ENCODE measurements at regions not wholly inside any gene's neighbourhood (a gene's known extent, or its start where the extent isn't known, plus 50 kb on each side); places are given as distances from the start of the nearest gene placed in this dataset.

DNA sequence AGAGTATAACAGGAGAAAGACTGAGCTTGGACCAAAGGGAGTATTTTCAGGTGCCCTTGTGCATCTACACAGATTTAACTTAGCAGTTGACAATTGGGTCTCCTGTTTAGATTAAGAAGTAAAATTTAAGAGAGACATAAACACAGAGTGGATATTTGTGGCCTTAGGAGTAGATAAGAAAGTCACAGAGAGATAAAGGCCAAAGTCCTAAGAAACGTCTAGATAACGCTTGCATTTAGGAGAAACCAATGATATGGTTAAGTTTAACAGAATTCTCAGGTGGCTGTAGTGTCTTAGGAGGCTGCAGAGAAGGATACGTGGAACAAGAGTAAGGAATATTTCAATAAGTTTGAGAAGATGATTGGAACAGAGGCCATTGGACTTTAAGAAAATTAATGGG, 155.0 kb upstream of the DAB2 start:
- no peak for DNase-seq (ENCODE audit: low read depth in 2 of 3, low spot score in 1 of 3)

DNA sequence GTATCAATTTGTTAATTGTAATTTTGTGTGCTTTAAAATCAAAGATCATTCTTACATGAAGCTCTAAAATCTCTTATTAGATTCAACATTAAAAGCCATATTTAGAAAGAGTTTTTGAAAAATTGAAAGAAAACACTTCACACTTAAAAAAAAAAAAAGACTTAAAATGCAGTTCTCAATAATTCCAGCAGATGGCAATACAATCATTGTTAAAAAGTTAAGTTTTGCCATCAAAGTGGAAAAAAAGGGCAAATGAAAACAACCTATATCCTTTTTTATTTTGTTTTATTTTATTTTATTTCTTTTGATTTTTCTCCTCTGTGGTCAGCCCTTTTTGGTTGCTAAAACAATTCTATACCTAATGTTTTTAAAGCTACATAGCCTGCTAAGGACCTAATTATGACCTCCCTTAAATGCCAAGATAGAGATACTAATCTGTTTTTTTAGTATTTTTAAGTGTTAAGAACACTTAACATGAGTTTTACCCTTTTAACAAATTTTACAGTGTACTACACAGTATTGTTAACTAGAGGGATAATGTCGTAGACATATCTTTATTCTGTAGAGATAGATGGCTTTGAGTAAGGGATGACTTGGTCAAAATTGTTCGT, 154.2 kb upstream of the DAB2 start:
- DNase-seq (ENCODE audit: low read depth in 2 of 3, low spot score in 1 of 3), result no peak

DNA sequence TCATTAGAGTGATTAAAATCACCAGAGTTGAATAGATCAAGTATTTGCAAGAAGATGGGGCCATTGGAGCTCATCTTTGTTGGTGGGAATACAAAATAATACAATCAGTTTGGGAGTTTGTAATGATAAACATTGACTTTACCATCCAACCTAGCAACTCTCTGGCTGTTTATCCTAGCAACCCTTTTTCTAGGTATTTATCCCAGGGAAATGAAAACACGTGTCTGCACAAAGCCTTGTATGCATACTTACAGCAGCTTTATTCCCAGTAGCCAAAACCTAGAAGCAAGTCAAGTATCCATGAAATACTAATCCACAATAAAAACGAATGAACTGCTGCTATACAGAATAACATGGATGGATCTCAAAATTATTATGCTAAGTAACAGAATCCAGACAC, 152.7 kb upstream of the DAB2 start:
- DNase-seq (ENCODE audit: low read depth in 2 of 3, low spot score in 1 of 3), result no peak

DNA sequence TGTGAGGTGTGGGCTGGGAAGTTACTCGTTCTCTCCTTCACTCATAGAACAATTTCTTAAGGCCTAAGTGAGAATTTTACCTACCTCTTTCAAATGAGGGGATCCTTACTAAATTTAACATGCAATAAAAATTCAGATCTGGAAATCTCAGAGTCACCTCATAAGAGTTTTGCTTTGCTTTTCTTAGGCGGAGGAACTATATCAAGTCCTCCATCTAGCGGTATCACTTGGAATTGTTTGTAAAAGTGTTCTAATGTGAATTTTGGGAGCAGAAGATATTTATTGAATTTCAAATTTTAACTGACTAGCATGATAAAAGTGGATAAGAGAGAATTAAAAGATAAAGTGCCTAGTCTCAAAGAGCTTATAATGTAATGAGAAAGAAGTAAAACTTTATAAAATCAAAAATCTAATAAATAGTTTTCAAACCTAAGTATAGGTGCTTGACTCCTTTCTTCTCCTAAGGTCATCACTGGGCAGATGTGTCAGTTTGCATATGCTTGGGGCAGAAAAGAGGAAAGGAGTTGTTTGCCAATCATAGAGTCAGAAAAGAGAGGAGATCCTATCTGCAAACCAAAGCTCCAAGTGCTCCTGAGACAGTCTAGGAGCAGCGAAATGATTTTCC, 145.7 kb upstream of the DAB2 start:
- DNase-seq (ENCODE audit: low read depth in 2 of 3, low spot score in 1 of 3), result no peak

DNA sequence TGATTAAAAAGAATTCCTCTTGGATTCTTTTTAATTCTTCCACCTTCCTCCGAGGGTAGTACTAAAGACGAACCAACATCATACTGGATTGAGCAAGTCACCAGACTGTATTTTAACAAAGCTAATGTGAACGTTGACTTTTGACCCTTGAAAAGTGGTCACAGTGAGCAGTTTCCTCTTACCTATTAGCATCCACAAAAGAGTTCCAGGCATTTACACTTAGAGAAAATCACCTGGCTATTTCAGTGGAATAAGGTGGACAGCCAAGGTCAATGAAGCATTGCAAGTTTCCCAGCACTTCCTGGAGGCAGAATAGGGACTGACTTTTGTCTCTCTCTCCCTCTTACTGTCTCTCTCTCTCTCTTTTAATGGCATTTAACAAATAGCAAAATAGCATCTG, 145.1 kb upstream of the DAB2 start:
- no peak for DNase-seq (ENCODE audit: low read depth in 2 of 3, low spot score in 1 of 3)

DNA sequence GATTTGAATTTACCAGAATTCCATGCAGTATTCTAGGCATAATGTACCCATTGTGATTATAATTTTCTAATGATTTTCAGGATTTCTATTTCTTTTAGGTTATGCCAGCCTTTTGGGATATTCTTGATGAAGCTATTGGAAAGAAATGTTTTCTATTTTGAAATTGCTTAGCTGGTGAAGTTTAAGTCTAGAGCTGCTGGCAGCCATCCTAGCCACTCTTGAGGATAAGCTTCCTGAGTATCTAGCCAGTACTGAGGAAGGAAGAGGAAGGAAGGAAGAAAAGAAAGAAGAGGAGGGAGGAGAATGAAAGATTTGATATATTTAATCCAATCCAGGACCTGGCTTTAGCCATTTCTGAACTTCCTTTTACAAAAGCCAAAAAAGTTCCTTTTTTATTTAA, 142.1 kb upstream of the DAB2 start:
- DNase-seq (ENCODE audit: low read depth in 2 of 3, low spot score in 1 of 3), result no peak

DNA sequence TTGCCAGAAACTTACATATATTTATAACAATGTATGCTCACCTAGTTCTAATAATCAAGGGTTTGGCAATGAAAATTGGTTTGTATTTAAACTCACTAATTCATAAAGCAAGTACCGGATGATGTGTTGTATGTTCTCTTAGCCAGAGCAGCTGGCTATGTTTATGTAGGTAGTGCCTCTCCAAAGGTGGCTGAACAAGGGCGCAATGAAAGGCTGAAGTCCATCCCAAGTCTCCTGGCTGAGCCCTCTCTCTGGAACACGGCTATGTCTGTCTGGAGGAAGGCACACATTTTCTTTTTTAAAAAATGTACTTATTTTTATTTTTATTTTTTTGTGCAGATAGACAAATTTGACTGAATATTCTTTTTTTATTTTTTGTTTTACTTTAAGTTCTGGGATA, 141.2 kb upstream of the DAB2 start:
- DNase-seq (ENCODE audit: low read depth in 2 of 3, low spot score in 1 of 3), result no peak

DNA sequence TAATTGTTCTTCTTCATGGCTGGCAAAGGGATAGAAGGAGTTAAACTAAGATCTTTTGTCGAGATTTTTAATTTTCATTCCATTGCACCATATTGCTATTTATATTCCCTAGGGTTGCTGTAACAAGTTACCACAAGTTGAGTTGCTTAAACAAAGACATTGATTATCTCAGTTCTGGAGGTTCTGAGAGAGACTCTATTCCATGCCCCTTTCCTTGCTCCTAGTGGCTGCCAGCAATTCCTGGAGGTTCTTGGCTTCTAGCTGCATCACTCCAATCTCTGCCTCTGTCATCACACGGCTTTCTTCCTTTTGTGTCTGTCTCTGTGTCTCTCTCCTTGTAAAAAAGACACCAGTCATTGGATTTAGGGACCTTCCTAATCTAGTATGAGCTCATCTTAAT, 136.6 kb upstream of the DAB2 start:
- no peak for DNase-seq (ENCODE audit: low read depth in 2 of 3, low spot score in 1 of 3)

DNA sequence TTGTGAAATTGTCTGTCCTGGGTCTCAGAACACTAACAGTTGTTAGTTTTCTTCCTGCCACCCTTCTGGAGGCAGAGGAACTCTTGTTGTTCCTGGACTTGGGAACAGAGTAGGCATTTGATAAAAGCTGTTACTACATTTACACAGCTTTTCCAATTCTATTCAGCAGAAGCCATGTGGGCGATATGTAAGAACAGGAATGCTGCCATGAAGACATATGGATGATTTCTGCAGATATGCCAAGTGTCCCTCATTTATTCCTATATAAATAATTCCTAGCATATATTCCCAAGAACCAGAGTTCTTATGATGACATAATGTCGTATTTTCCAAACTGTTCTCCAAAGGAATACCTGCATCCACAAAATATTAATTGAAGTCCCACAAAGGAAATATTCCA, 135.9 kb upstream of the DAB2 start:
- DNase-seq (ENCODE audit: low read depth in 2 of 3, low spot score in 1 of 3), result no peak

DNA sequence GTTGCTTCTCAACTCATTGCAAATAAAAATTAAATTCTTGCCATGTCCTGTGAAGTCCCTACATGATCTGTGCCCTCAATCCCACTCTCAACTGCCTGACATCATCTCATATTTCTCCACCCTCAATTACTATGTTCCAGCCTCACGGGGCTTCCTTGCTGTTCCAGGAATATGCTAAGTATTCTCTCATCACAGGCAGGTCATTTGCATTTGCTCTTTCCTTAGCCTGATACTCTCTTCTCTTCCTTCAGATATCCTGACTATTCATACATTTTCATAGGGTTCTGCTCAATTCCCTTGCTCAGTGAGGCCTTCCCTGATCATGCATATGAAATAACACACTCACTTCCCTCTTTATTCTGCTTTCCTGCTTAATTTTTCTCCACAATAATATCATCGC, 135.1 kb upstream of the DAB2 start:
- no peak for DNase-seq (ENCODE audit: low read depth in 2 of 3, low spot score in 1 of 3)

DNA sequence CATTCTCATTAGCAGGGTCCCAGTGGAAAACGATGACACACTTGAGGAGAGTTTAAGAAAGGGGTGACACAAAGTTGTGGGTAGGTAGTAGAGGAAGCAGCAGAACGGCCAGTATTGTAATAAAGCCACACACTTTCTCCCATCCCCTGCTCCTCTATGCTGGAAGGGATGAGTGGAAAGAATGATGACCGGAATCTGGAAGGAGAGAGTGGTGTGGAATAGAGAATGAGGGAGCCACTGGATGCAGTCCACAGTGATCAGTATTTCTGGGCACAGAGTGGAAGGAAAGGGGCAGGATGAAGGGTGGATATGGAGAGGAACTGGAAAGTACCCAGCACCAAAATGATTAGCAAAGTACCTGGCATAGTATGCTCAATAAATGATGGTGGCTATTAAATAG, 133.8 kb upstream of the DAB2 start:
- no peak for DNase-seq (ENCODE audit: low read depth in 2 of 3, low spot score in 1 of 3)

DNA sequence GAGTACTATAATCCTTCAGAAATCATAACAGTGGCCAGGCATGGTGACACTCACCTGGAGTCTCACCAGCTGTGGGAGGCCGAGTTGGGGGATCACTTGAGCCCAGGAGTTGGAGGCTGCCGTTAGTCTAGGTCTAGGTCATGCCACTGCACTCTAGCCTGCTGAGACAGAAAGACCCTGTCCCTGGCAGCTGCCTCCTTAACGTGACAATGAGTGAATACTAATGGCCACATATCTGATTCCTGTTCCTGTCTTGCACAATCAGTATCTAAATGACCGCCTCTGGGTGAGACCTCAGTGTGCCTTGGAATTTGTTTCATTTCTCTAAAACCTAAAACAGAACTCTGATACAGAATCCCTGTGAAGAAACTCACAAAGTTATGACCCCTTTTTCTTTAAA, 131.0 kb upstream of the DAB2 start:
- no peak for DNase-seq (ENCODE audit: low read depth in 2 of 3, low spot score in 1 of 3)

DNA sequence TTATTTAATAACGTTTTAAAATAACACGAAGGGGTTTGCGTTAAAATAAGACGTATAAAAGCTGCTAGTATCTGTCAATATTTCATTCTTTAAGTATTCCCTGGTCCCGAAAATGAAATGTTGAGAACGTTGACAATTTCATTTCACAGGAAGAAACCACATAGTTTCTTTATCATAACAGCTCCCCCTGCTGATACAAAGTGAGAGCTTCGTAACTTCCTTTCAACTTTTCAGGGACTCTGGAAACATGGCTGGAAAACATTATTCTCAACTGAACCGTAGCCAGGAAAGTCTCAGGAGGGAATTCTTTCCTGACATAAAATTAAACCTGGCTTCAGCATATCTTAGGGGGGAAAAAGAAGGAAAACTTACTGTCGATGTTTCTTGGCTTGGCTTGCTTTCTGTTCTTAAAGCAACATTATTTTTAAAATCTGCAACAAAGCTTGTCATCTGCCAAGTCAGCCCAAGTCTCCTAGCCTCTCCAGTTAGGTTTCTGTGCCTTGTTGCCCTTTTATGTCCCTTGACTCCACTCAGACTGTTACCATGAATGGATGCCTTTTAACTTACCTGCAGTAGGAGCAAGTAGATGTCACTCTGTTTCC, 122.9 kb upstream of the DAB2 start:
- peak in 1 of 3 donors; percentile 18 for DNase-seq (ENCODE audit: low read depth in 2 of 3, low spot score in 1 of 3)

DNA sequence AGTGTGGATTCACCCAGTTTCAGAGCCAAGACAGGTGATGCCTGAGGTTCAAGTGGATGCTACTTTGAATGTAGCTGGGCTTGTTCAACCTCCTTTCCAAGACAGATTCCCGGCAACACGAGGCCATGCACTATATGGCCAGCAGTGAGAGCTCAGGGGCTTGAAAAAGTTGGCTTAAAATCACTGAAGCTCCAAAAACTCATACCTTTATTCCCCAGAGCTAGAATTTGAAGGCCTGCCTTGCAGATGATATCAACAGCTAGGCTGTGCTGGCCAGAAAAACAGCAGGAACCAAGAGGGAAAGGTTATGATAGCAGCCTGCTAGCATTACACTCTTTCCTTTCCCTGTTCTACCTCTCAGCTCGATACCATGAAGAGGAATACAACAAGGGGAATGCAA, 120.2 kb upstream of the DAB2 start:
- DNase-seq (ENCODE audit: low read depth in 2 of 3, low spot score in 1 of 3), result no peak

DNA sequence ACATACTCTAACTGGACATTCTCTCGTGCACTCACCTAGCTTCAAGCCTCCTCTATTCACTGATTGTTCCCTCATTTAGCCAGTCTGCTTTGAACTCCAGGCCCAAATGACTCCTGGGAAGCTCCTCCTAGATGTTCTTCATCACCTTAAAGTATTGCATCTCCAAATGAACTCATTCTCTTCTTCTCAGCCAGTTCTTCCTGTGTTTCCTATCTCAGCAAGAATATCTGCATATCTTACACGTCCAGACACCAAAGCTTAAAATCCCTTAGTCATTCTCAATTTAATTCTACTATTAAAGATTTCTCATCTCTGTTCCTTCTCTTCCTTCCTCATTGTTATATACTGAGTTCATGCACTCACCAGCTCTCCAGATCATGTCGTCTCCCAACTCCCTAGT, 118.6 kb upstream of the DAB2 start:
- no peak for DNase-seq (ENCODE audit: low read depth in 2 of 3, low spot score in 1 of 3)

DNA sequence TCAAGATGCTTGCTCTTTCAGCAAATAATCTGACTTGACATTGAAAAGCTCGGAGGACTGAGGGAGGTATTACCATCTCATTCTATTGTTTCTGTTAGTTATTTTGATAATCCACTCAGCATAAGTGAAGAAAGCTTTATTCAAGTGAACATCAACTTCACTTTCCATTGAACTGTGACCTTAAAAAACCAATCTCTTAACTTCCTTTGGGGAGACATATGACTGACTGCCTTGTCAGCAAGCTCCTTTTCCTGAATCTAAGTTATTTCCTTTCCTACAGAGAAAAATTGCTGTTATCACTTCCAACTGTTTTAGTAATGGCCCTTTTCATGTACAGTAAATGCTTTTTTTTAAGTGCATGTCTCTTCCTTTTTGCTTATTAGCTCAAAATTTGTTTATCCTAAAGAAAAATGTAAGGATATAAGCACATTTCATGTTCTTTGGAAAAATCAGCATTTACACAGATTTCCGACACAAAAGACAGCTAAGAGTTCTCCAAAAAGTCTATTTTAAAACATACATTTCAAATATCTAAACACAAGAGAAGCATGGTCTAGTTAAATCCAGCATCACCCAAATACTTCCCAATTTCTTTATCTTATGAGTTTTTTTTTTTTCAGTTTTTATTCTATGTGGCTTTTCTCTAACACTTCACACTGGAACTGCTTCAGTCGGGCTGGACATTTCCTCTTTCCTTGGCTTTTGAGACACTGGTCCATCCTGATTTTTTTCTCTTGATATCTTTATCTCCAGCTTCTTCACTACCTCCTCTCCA, 117.9 kb upstream of the DAB2 start:
- DNase-seq (ENCODE audit: low read depth in 2 of 3, low spot score in 1 of 3), result no peak

DNA sequence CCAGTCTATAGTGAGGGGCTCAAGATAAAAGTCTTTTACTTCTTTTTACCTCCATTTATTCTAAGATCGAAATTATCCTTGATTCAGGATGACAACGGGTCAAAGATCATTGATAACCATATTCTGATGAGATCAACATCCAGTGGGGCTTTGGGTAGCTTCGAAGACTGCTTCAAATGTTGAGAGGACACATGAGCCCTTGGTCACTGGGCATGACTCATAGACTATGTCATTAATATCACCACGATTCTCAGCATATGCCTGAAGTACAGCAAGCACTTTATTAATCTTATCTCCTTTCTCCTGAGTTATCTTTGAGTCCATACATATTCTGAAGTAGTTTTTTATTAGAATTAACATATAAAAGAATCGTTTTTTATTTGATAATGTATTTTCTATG, 117.1 kb upstream of the DAB2 start:
- DNase-seq (ENCODE audit: low read depth in 2 of 3, low spot score in 1 of 3), result no peak

DNA sequence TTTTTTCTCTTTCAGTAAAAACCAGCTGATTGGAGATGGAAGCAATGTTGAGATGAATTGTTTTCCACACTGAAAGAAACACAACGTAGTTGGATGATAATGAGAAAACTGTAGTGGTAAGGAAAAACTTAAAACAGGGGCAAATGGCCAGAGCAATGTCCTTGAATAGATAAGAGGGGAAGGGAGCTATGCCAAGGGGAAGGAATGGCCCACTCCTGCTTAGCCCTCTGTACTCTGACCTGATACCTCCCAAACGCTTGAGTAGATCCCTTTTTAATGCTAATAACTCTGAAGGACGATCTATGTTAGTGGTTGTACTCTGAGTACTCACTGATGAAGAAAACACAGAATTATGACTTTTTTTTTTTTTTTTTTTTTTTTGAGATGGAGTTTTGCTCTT, 114.7 kb upstream of the DAB2 start:
- no peak for DNase-seq (ENCODE audit: low read depth in 2 of 3, low spot score in 1 of 3)

DNA sequence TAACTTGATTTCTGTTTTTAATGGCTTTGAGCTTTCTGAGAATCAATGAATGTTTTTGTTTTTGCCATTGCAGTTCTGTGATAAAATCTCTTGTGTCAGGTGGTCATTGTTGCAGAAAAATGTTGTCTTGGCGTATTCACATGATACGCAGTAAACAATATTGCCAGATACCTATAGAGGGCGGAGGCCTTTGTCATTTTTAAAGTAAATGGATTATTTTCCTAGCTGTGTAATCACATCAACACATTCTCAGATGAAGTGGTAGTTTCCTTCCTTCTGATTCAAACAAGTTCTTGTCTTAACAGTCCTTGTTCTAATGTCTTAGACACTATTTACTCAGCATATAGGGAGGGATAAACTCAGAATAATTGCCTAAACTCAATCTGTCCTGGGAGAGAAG, 109.9 kb upstream of the DAB2 start:
- DNase-seq (ENCODE audit: low read depth in 2 of 3, low spot score in 1 of 3), result no peak

DNA sequence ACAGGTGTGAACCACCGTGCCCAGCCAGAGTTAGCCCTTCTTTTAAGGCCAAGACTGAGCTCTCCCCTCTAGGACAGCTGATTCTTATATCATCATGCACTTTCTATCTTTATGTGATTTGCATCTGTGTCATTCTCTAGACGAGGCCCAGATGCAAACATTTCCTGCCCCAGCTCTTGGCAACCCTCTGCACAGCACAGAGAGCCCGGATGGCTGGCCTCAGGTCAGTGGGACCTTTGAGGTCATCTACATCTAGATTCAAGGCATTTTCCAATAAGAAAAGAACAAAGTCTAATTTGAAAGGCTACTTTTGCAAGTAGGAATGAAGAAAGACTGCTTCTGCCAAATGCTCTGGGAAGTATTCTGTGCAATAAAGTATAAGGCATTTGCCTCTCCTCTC, 109.0 kb upstream of the DAB2 start:
- DNase-seq (ENCODE audit: low read depth in 2 of 3, low spot score in 1 of 3), result no peak

DNA sequence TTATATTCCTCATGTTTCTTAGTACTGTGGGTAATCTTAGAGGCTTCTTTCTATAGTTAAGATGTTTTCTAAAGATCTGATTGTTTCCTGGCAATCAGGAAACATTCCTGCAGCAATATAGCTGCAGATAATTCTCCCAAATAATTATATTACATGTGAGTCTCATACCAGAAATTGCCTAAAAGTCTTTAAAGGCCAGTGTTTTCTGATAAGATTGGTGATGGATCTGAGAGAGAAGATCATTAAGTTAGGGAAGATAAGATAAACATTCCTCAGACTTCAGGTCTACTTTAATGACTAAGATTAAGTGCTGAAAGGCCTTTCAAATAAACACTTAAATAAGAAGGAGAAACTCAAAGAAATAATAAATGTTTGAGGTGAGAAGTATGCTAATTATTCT, 107.7 kb upstream of the DAB2 start:
- DNase-seq (ENCODE audit: low read depth in 2 of 3, low spot score in 1 of 3), result no peak

DNA sequence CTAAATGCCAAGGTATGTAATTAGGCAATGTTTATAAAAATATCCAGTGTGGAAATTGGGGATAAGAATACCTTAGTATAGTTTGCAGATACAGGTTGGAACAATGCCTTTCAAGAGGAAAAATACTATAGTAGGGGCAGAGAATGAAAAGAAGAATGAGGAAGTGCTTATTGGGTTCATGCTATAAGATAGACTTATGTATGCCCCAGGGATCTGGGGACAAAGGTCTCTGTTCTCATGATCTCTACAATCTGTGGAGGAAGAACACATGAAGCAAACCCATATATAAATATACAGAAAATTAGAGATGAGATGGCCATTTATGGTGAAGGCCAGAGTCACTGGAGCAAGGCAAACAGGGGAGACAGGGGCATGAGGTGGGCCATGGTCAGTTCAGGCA, 106.5 kb upstream of the DAB2 start:
- DNase-seq (ENCODE audit: low read depth in 2 of 3, low spot score in 1 of 3), result no peak
